Neural cell (in vitro differentiated cells): ENCODE measurements at regions not wholly inside any gene's neighbourhood (a gene's known extent, or its start where the extent isn't known, plus 50 kb on each side); places are given as distances from the start of the nearest gene placed in this dataset.
"Not testable (repeated sequence)": the region's sequence is repeated elsewhere in the genome, so short reads cannot be mapped to it uniquely, and the experiment has no call there.

Experiments used
- EP300 ChIP-seq: fragments of 450-650 bp; conservative IDR thresholded peaks from 2 replicates; pipeline ENCODE4 v1.6.1; 2014; ENCODE audit warnings: antibody characterized with exemption, mild to moderate bottlenecking, moderate library complexity; ENCODE audit not compliant: poor library complexity, severe bottlenecking
- EZH2 ChIP-seq: fragments of 200-600, 300-800 bp; shearing (Covaris generic), sonication (generic); IDR thresholded peaks from 2 replicates; pipeline ENCODE4 v1.6.1; 2014; ENCODE audit warnings: antibody characterized with exemption, low read length, borderline replicate concordance, mild to moderate bottlenecking; ENCODE audit not compliant: insufficient read depth, poor library complexity, severe bottlenecking
- POLR2AphosphoS5 ChIP-seq: IDR thresholded peaks from 2 replicates; pipeline ENCODE4 v1.6.1; 2012
- REST ChIP-seq: IDR thresholded peaks from 2 replicates; pipeline ENCODE4 v1.6.1; 2012; ENCODE audit warnings: borderline replicate concordance

GRCh38 chr2:65747875-65748274 is 315.5 kb upstream of the SPRED2 start:
- not testable (repeated sequence) for TF ChIP-seq EZH2, REST, POLR2AphosphoS5, EP300
